ENCODE measurements at regions not wholly inside any gene's neighbourhood (a gene's known extent, or its start where the extent isn't known, plus 50 kb on each side); places are given as distances from the start of the nearest gene placed in this dataset.

DNA sequence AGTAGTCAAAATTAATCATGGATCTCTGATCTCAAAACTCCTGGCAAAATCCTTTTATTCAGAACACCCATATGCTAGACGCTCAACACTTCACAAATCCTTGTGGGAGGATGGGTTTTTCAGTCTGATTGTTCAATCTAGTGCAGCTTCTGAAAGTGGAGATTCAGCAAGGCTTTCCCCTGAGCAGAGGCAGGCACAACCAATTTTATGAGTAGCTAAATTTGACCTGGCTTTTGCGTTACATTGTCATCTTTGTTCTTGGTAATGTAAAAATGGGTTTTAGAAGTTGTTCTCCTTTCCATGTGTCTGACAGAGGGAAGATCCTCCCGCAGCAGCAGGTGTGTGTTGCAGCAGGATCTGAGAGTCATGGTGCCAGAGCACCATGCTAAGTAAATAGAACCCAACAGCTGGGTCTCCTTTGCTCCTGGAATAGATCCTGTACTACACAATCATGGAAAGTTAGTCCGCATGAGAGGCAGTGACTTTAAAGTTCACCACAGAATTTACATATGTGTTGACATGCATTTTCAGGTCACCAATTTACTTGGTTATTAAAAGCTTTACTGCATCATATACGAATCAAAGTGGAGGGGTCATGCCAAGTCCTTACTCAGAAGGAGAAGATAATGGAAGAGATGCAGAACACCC is 70.1 kb upstream of the MEF2C start:
- POLR2A ChIA-PET: no interaction called here
- Histone ChIP-seq H3K27ac (ENCODE audit: insufficient read depth, low read depth, low read length) (no peak overlapping the region), H3K4me2 (ENCODE audit: insufficient read depth, low read length) (no peak overlapping the region), H2AFZ (ENCODE audit: low read depth, low read length) (no peak overlapping the region), H3K9me1 (replicated peaks; ENCODE audit: control insufficient read depth, extremely low read depth, insufficient read depth, low read length) (no peaks in the 10 kb centered on the region), H3K27me3 (ENCODE audit: control insufficient read depth in 2 of 2, insufficient read depth in 2 of 2, low read length in 2 of 2) (no peaks in the 10 kb centered on the region), H3K36me3 (ENCODE audit: control insufficient read depth in 2 of 2, extremely low read depth in 1 of 2, insufficient read depth in 2 of 2, low read length in 2 of 2) (no peaks in the 10 kb centered on the region), H3K79me2 (ENCODE audit: control insufficient read depth, insufficient read depth, low read length) (no peaks in the 10 kb centered on the region), H3K4me1 (ENCODE audit: control insufficient read depth, extremely low read depth, insufficient read depth, low read length) (no peaks in the 10 kb centered on the region), H4K20me1 (replicated peaks; ENCODE audit: control insufficient read depth, extremely low read depth, insufficient read depth, low read length) (no peaks in the 10 kb centered on the region), H3K9ac (replicated peaks; ENCODE audit: extremely low read depth, insufficient read depth, low read length) (no peak overlapping the region), H3K9me3 (replicated peaks; ENCODE audit: control insufficient read depth, insufficient read depth, low read length) (no peaks in the 10 kb centered on the region), H3K4me3 (replicated peaks in 1 of 3; ENCODE audit: insufficient read depth in 1 of 3, low read depth in 1 of 3, low read length in 3 of 3) (no peak overlapping the region)
- FAIRE-seq (no peak), DNase-seq (ENCODE audit: low read depth, low spot score) (no peak)
- CTCF ChIA-PET: no interaction called here
- intact Hi-C loops (cut with micrococcal nuclease): loop anchor here (5.0 kb wide), 1 partner anchor 221 kb away; no protein-coding TSS in a partner anchor
- TF ChIP-seq EZH2 (IDR thresholded peaks at IDR 0.05; ENCODE audit: borderline replicate concordance, low read depth, low read length, severe bottlenecking): no peak
- TF ChIP-seq MYC (IDR thresholded peaks at IDR 0.05; ENCODE audit: low read depth, low read length): no peak
- dilution Hi-C loops (cut with MboI; ENCODE audit: extremely low pct_ligation_motif_present, low sequenced_read_pairs): no loop called here
- BruUV-seq (replicated peaks): no TSS peak

DNA sequence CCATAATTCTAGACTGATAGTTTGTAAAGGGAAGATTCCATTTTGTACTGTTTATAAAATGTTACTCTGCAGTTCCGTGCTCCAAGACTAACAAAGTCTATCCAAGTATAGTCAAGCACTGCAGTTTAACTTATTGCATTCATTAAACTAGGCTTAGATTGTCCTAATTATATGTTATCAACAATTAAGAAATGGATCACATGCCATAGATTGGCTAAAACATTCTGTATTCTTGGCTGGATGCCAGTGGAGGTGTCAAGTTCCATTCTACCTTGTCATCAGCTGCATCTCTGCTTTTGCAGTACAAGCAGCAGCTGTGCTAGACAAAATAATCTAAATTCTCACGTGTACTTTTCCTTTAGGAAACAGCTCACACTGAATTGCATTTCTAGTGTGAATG is 69.4 kb upstream of the MEF2C start:
- Histone ChIP-seq H3K4me2 (ENCODE audit: insufficient read depth, low read length) (no peak overlapping the region), H3K9me1 (replicated peaks; ENCODE audit: control insufficient read depth, extremely low read depth, insufficient read depth, low read length) (no peaks in the 10 kb centered on the region), H2AFZ (ENCODE audit: low read depth, low read length) (no peak overlapping the region), H4K20me1 (replicated peaks; ENCODE audit: control insufficient read depth, extremely low read depth, insufficient read depth, low read length) (no peaks in the 10 kb centered on the region), H3K4me1 (ENCODE audit: control insufficient read depth, extremely low read depth, insufficient read depth, low read length) (no peaks in the 10 kb centered on the region), H3K9me3 (replicated peaks; ENCODE audit: control insufficient read depth, insufficient read depth, low read length) (no peaks in the 10 kb centered on the region), H3K79me2 (ENCODE audit: control insufficient read depth, insufficient read depth, low read length) (no peaks in the 10 kb centered on the region), H3K4me3 (replicated peaks in 1 of 3; ENCODE audit: insufficient read depth in 1 of 3, low read depth in 1 of 3, low read length in 3 of 3) (no peak overlapping the region), H3K9ac (replicated peaks; ENCODE audit: extremely low read depth, insufficient read depth, low read length) (no peak overlapping the region), H3K27ac (ENCODE audit: insufficient read depth, low read depth, low read length) (no peak overlapping the region), H3K27me3 (ENCODE audit: control insufficient read depth in 2 of 2, insufficient read depth in 2 of 2, low read length in 2 of 2) (no peaks in the 10 kb centered on the region), H3K36me3 (ENCODE audit: control insufficient read depth in 2 of 2, extremely low read depth in 1 of 2, insufficient read depth in 2 of 2, low read length in 2 of 2) (no peaks in the 10 kb centered on the region)
- BruUV-seq (replicated peaks): no TSS peak
- TF ChIP-seq JUN (IDR thresholded peaks at IDR 0.05; ENCODE audit: borderline replicate concordance, insufficient read depth, insufficient read length, low read depth) (no peak), MYC (IDR thresholded peaks at IDR 0.05; ENCODE audit: low read depth, low read length) (no peak), POLR2AphosphoS5 (IDR thresholded peaks at IDR 0.05; ENCODE audit: insufficient read depth, low read depth, low read length) (no peak), POLR2A (IDR thresholded peaks at IDR 0.05; ENCODE audit: low read depth, low read length) (no peak), EZH2 (IDR thresholded peaks at IDR 0.05; ENCODE audit: borderline replicate concordance, low read depth, low read length, severe bottlenecking) (no peak)
- TF ChIP-seq, protein P1, sequence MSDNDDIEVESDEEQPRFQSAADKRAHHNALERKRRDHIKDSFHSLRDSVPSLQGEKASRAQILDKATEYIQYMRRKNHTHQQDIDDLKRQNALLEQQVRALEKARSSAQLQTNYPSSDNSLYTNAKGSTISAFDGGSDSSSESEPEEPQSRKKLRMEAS (IDR thresholded peaks at IDR 0.05; ENCODE audit: insufficient read depth, insufficient read length): no peak
- TF ChIP-seq, protein P2, sequence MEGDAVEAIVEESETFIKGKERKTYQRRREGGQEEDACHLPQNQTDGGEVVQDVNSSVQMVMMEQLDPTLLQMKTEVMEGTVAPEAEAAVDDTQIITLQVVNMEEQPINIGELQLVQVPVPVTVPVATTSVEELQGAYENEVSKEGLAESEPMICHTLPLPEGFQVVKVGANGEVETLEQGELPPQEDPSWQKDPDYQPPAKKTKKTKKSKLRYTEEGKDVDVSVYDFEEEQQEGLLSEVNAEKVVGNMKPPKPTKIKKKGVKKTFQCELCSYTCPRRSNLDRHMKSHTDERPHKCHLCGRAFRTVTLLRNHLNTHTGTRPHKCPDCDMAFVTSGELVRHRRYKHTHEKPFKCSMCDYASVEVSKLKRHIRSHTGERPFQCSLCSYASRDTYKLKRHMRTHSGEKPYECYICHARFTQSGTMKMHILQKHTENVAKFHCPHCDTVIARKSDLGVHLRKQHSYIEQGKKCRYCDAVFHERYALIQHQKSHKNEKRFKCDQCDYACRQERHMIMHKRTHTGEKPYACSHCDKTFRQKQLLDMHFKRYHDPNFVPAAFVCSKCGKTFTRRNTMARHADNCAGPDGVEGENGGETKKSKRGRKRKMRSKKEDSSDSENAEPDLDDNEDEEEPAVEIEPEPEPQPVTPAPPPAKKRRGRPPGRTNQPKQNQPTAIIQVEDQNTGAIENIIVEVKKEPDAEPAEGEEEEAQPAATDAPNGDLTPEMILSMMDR (IDR thresholded peaks at IDR 0.05; ENCODE audit: extremely low read depth in 1 of 2, insufficient read depth in 1 of 2, low read depth in 1 of 2, low read length in 2 of 2): no peak
- FAIRE-seq (no peak), DNase-seq (ENCODE audit: low read depth, low spot score) (peak; percentile 7)
- CTCF ChIA-PET: no interaction called here
- intact Hi-C loops (cut with micrococcal nuclease) (loop anchor here (5.0 kb wide), 1 partner anchor 220 kb away; no protein-coding TSS in a partner anchor), dilution Hi-C loops (cut with MboI; ENCODE audit: extremely low pct_ligation_motif_present, low sequenced_read_pairs) (no loop called here)
- POLR2A ChIA-PET: no interaction called here

Measured in endothelial cell of umbilical vein (primary cell).